SH-SY5Y (cell line): ENCODE measurements at regions not wholly inside any gene's neighbourhood (a gene's known extent, or its start where the extent isn't known, plus 50 kb on each side); places are given as distances from the start of the nearest gene placed in this dataset.

Source experiments
- GATA2 ChIP-seq: IDR thresholded peaks from 2 replicates; pipeline ENCODE4 v1.6.1; 2011; ENCODE audit warnings: mild to moderate bottlenecking, low read depth, low read length
- GATA3 ChIP-seq: IDR thresholded peaks from 2 replicates; pipeline ENCODE4 v1.6.1; 2011; ENCODE audit warnings: low read depth, mild to moderate bottlenecking, low read length, moderate library complexity

DNA sequence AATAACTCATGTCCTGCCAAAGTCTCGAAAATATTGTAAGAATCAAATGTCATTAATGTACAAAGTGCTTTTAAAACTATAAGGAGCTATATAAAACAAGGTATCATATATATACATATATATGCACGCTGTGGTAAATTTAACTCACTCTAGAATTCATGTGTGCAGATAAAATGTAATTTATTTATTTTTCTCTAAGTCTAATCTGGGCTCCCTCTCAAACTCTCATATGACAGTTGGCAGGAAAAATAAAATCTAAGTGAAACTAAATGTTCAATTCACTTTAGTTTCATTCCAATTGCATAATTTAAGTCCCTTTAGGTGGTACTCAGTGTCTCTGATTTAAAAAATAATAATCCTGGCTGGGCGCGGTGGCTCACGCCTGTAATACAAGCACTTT is 372.0 kb upstream of the DAB1 start:
- TF ChIP-seq GATA3 (no peak), GATA2 (no peak)

GRCh38 chr1:57794078-57794477 is 370.2 kb upstream of the DAB1 start:
- TF ChIP-seq GATA2 (no peak), GATA3 (no peak)

DNA sequence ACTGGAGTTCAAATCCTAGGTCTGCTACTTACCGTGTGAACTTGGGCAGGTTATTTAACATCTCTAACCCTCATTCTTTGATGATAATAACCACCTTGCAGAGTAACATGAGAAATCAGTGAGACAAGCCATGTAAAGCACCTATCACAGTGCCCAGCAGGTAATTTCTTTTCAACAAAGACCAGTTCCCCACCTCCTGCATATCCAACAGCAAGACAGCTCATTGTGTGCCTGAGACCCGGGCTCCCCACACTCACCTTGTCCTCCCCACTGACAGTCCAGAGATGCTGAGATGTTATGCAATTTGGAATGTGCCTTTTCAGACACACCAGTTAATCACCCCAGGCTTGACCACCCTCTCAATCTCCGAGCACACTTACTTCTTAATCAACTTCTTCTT is 367.6 kb upstream of the DAB1 start:
- no peak for TF ChIP-seq GATA3

GRCh38 chr1:57789936-57790335 is 366.1 kb upstream of the DAB1 start:
- TF ChIP-seq GATA2 (no peak), GATA3 (no peak)

DNA sequence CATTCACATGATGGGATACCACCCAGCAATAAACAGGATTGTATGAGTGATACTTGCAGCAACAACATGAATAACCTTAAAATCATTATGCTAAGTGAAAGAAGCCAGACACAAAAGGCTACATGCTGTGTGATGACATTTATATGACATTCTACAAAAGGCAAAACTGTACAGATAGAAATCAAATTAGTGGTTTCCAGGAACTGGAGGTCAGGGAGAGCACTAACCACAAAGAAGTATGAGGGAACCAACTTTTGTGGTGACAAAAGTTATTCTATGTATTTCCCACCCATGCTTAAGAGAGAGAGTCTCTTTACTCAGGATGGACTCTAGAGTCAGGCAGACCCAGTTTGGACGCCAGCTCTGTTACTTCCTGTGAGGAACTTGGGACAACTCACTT is 364.5 kb upstream of the DAB1 start:
- no peak for TF ChIP-seq GATA2
- no peak for TF ChIP-seq GATA3

GRCh38 chr1:57784356-57784755 is 360.5 kb upstream of the DAB1 start:
- TF ChIP-seq GATA2 (no peak), GATA3 (no peak)

DNA sequence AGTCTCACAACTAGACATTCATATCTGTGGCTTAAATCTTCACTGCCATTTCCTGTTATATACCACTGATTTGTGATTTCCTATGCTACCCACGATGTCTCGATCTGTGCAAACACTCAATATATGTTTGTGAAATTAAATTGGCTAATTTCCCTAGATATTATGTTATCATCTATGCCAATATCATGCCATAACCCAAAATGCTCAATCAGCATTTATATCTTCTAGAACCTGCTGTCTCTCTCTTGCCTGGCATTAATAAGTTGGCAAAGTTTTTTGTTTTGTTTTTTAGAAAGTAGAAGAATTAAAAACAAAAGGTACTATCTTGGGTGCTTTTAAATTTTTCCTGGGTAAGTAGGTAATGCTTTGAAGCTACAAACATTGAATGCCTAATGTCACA is 358.5 kb upstream of the DAB1 start:
- no peak for TF ChIP-seq GATA2
- TF ChIP-seq GATA3: no peak

- TF ChIP-seq GATA3: no peak
Observed at GRCh38 chr1:57772580-57773195, 348.8 kb upstream of the DAB1 start.

GRCh38 chr1:57770772-57771171 is 346.9 kb upstream of the DAB1 start:
- TF ChIP-seq GATA3: no peak

DNA sequence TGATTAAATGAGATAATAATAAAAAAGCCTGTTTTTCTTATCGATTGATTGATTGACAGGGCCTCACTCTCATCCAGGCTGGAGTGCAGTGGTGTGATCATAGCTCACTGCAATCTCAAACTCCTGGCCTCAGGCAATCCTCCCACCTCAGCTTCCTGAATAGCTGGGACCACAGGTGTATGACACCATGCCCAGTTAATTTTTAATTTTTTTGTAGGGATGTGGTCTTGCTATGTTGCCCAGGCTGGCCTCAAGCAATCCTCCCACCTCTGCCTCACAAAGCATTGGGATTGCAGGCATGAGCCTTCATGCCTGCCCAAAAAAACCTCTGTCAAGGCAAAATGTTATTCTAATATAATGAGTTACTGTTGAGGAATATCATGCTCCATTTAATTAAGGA is 346.4 kb upstream of the DAB1 start:
- TF ChIP-seq GATA3: no peak
- TF ChIP-seq GATA2: no peak

DNA sequence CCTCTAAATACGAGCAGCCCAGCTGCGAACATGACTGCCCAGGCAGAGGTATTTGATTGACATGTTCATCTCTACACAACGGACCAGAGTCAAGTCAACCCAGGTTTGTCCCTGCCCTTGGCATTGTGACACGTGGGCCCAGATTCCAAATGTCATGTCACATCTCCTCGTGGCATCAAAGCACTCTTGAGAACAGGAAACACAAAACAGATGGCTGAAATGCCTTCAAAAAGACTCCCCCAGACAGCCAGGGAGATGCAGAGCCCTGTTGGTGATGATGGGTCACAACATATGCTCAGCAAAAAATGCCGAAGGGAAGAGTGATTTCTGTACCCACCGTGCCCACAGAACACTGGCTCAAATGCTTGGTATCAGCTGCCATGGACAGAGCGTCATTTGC is 337.8 kb upstream of the DAB1 start:
- TF ChIP-seq GATA3 (no peak), GATA2 (no peak)

DNA sequence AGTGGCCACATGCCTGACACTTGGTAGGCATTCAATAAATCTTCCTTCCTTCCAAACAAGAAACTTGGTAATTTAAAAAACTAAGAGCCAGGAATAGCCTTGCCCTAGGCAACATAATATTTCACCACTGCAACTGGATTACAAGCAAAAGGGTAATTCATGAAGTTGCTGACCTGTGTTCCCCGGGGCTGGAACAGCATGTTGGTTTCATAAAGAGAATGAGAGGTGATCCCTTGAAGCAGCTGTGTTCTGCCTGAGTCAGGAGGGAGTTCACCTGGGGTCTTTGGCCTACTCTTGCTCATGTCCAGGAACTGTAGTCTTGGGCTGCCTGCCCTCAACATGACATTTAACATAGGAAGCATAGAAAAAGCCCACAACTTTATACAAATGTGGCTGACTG is 329.0 kb upstream of the DAB1 start:
- TF ChIP-seq GATA3 (no peak), GATA2 (no peak)

GRCh38 chr1:57748719-57749118 is 324.9 kb upstream of the DAB1 start:
- no peak for TF ChIP-seq GATA3
- TF ChIP-seq GATA2: no peak

GRCh38 chr1:57747818-57748217 is 324.0 kb upstream of the DAB1 start:
- TF ChIP-seq GATA3 (no peak), GATA2 (no peak)

DNA sequence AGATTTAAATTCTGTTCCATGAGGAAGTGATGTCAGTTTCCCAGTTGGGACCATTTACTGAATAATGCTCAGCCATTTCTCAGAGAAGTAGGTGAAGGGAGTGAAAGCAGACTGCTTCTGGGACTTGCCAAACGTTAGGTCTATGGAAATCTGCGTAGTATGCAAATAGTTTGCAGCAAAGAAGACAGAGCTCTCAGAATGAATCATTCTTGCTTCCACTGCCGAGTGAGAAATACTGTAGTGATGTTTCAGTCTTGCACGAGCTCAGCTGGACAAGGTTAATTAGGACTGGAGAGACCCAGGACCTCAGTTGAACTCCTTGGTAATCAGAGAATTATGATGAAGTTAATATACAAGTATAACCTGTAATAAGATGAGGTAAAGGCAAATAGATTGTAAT is 317.7 kb upstream of the DAB1 start:
- TF ChIP-seq GATA3: no peak
- TF ChIP-seq GATA2: no peak

DNA sequence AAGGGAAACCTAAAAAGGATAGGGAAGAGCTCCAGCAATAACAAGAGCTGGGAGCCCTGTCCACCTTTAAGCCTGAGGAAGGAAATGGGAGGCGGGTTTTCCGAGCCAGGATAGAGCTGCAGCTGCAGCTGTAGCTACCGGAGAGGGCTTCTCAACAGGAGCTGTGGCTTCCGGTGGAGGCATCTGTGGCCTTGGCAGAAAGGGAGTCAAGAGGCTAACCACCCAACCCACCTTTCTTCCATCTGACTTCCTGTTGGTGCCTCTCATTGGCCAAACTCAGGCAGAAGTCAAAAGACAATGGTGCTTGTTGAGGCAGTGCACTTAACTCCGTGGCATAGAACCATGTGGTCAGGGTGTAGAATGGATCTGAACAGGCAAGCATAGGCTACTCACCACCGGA is 313.1 kb upstream of the DAB1 start:
- TF ChIP-seq GATA2: no peak
- no peak for TF ChIP-seq GATA3

DNA sequence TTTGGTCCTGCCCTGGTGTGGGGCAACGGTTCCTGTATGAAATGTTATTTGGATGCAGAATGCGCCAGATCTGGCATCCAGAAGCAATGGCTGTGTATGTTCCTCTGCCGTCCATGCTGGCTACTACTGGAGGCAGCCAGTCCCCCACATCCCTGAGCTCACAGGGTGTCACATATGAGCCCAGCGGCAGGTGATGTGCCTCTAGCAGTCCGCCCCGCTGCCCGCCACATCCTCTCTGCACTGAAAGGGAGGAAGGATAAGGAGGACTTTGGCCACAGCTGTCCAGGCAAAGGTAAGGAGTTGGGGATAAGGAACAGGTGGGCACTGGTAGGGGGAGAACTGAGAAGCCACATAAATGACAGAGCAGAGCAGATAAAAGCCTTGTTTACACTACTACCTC is 305.3 kb upstream of the DAB1 start:
- no peak for TF ChIP-seq GATA3
